Psoas muscle (tissue), 7 donors: ENCODE measurements at regions not wholly inside any gene's neighbourhood (a gene's known extent, or its start where the extent isn't known, plus 50 kb on each side); places are given as distances from the start of the nearest gene placed in this dataset.

Source experiments
- ATAC-seq, 4 donors: fragments of 200-7000 bp; cut with Tn5 transposase; one replicate each; pipeline ENCODE4 v1.9.1; 2020; ENCODE audit warnings: moderate library complexity in 3 of 4, mild to moderate bottlenecking in 2 of 4
- DNase-seq, 2 donors: peaks; one replicate each; pipeline ENCODE4 v3.0.0-alpha.2; 2020
- H3K27ac ChIP-seq: fragments of 200-600 bp; one replicate; pipeline ENCODE4 v1.8.0; 2022
- H3K27me3 ChIP-seq, 3 donors: fragments of 200-600 bp in 1 of 3; one replicate each; pipeline versions ENCODE4 v1.6.1 to v1.8.0; 2013 to 2022; ENCODE audit warnings: low read length in 2 of 3, mild to moderate bottlenecking in 2 of 3, moderate library complexity in 1 of 3; ENCODE audit not compliant: insufficient read depth in 3 of 3
- H3K36me3 ChIP-seq, 2 donors: fragments of 200-600 bp in 1 of 2; one replicate each; pipeline versions ENCODE4 v1.6.1 to v1.8.0; 2013 to 2022; ENCODE audit warnings: low read depth in 1 of 2, mild to moderate bottlenecking in 1 of 2, moderate library complexity in 1 of 2; ENCODE audit not compliant: insufficient read depth in 1 of 2
- H3K4me1 ChIP-seq: fragments of 200-600 bp; one replicate; pipeline ENCODE4 v1.8.0; 2022
- H3K4me3 ChIP-seq: fragments of 200-600 bp; one replicate; pipeline ENCODE4 v1.8.0; 2022; ENCODE audit warnings: mild to moderate bottlenecking
- H3K9me3 ChIP-seq: fragments of 200-600 bp; one replicate; pipeline ENCODE4 v1.8.0; 2022
- WGBS, 3 donors: extraction: QIAGEN DNeasy Blood & Tissue Kit; methylation state at CpG; one replicate each; pipeline versions ENCODE4 v1.1.6 to v1.1.7; 2013; 5-methylcytosine and 5-hydroxymethylcytosine counted together
- intact Hi-C, 2 donors: fragments of 100-400 bp; cut with DNase I; formaldehyde crosslinking; loops; one replicate each; pipeline versions ENCODE4 v1.11.0 to v1.14.2; 2022
- TF ChIP-seq, protein P1 (sequence below): fragments of 200-600 bp; IDR thresholded peaks from one replicate; pipeline ENCODE4 v1.8.0; 2022; ENCODE audit warnings: antibody characterized with exemption
- donor health status: healthy with polysubstance abuse.
- donor health status: DM: no; HTN: no; CAD: no; lungs with moderate emphysema.
- donor health status: Bipolar disorder and iron deficiency.
- donor health status: healthy.
- donor health status: DM: yes; HTN: yes; CAD: no.
- donor health status: DM: no; HTN: no; CAD: no.
- donor health status: DM: yes; HTN: yes; CAD: no.

DNA sequence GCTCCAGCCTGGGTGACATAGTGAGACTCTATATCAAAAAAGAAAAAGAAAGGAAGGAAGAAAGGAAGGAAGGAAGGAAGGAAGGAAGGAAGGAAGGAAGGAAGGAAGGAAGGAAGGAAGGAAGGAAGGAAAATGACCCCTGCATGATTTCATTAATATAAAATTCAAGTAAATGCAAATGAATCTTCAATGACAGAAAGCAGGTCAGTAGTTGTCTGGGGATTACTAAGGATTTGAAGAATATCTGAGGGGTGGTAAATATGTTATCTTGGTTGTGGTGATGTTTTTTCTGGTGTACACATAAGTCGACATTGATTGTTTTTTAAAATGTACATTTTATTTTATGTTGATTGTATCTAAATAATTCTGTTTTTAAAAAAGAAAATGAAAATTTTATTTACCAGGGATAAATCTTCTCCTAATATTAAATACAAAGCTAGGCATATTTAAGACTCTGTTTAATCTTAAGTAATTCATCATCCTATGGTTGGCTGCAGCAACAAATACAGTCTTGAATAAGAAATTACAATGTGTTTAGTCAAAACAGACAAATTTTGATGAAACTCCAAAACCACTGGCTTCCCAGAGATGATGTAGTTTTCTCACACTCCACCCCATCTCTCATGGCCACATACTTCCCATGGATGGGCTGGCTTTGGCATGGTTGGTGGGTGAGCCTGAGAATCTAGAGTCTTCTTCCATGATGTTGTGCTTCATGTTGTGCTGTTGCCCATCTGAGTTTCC lies 314.7 kb upstream of the REG3G start:
- ATAC-seq: no peak
- no peak overlapping the region for H3K4me3 ChIP-seq
- intact Hi-C loops: no loop called here
- 88 to 97% (median 90%) methylated on average over 1 of the region's 1 CpG for WGBS, 3 donors
- DNase-seq: no peak
- H3K27me3 ChIP-seq: no peaks in the 10 kb centered on the region
- no peaks in the 10 kb centered on the region for H3K9me3 ChIP-seq
- TF ChIP-seq, protein P1, sequence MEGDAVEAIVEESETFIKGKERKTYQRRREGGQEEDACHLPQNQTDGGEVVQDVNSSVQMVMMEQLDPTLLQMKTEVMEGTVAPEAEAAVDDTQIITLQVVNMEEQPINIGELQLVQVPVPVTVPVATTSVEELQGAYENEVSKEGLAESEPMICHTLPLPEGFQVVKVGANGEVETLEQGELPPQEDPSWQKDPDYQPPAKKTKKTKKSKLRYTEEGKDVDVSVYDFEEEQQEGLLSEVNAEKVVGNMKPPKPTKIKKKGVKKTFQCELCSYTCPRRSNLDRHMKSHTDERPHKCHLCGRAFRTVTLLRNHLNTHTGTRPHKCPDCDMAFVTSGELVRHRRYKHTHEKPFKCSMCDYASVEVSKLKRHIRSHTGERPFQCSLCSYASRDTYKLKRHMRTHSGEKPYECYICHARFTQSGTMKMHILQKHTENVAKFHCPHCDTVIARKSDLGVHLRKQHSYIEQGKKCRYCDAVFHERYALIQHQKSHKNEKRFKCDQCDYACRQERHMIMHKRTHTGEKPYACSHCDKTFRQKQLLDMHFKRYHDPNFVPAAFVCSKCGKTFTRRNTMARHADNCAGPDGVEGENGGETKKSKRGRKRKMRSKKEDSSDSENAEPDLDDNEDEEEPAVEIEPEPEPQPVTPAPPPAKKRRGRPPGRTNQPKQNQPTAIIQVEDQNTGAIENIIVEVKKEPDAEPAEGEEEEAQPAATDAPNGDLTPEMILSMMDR: no peak
- H3K4me1 ChIP-seq: no peaks in the 10 kb centered on the region
- no peak overlapping the region for H3K27ac ChIP-seq
- no peaks in the 10 kb centered on the region for H3K36me3 ChIP-seq

DNA sequence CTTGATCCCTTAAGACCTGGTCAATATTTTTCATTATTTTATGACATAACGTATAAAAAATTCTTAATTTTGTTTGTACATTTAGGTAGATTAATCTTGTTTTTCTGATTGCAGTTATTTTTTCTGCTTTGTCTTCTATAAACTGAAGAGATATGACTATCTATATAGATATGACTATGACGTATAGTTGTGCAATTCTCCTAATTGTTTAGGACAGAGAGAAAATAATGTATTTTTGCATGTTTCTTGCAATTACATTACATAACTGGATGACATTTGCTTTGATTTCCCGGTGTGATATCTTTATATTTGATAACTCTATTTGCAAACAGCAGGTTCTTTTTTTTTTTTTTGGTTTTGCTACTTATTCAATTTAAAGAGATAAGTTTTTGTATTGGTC lies 310.2 kb upstream of the REG3G start:
- H3K9me3 ChIP-seq: no peaks in the 10 kb centered on the region
- H3K4me3 ChIP-seq: no peak overlapping the region
- intact Hi-C loops: no loop called here
- TF ChIP-seq, protein P1: no peak
- ATAC-seq: no peak
- H3K36me3 ChIP-seq: no peaks in the 10 kb centered on the region
- DNase-seq: no peak
- WGBS, 3 donors: 84 to 90% (median 86%) methylated on average over 3 of the region's 3 CpGs
- H3K4me1 ChIP-seq: no peaks in the 10 kb centered on the region
- no peaks in the 10 kb centered on the region for H3K27me3 ChIP-seq
- no peak overlapping the region for H3K27ac ChIP-seq

DNA sequence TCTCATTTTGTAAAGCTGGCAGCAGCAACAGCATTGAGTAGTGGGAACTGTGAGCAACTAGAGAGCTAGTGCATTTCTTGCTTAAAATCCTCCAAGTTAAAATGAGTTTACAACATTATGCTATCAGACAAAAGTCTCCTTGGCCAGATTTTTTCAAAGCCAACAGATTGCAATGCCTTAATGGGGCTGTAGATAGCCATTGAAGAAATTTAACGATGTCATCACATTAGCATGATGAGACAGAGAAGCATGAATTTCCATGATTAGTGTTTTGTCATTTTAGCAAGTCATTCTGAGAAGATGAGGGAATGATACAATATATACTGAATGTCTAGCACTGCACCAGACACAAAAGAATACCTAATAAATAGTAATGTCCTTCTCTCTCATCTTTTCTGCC lies 307.5 kb upstream of the REG3G start:
- Histone ChIP-seq H3K4me1 (no peaks in the 10 kb centered on the region), H3K9me3 (no peaks in the 10 kb centered on the region), H3K27ac (no peak overlapping the region), H3K4me3 (no peak overlapping the region), H3K36me3 (no peaks in the 10 kb centered on the region), H3K27me3 (no peaks in the 10 kb centered on the region)
- intact Hi-C loops: no loop called here
- TF ChIP-seq, protein P1: no peak
- WGBS, 3 donors: 71 to 77% (median 76%) methylated on average over 1 of the region's 1 CpG
- DNase-seq (no peak), ATAC-seq (no peak)

DNA sequence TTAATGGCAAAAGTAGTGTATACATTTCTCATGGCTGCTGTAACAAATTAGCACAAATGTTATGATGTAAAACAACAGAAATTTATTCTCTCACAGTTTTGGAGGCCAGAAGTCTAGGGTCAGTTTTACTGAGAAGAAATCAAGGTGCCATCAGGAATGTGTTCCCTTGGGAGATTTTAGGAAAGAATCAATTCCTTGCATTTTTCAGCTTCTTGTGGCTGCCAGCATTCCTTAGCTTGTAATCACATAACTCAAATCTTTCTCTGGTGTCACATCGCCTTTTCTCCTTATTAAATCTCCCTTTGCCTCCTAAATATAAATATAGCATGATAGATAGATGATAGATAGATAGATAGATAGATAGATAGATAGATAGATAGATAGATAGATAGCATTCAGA lies 307.0 kb upstream of the REG3G start:
- intact Hi-C loops: no loop called here

More for the DNA sequence above, 307.0 kb upstream of the REG3G start:
- Histone ChIP-seq H3K27me3 (no peaks in the 10 kb centered on the region), H3K36me3 (no peaks in the 10 kb centered on the region), H3K9me3 (no peaks in the 10 kb centered on the region), H3K4me3 (no peak overlapping the region), H3K27ac (no peak overlapping the region), H3K4me1 (no peaks in the 10 kb centered on the region)
- TF ChIP-seq, protein P1: no peak
- no peak for ATAC-seq
- no peak for DNase-seq
- WGBS, 3 donors: 54 to 77% (median 66%) methylated on average over 1 of the region's 1 CpG
